ENCODE measurements at regions not wholly inside any gene's neighbourhood (a gene's known extent, or its start where the extent isn't known, plus 50 kb on each side); places are given as distances from the start of the nearest gene placed in this dataset.

GRCh38 chr5:5039918-5040317 lies 100.2 kb upstream of the ADAMTS16 start:
- no peak for TF ChIP-seq CTCF (IDR thresholded peaks at IDR 0.05; ENCODE audit: insufficient read depth, low read length, missing control alignments)
- H3K4me3 ChIP-seq (ENCODE audit: low read depth, low read length): no peak overlapping the region
- DNase-seq (ENCODE audit: low read depth, low spot score): no peak
- CTCF ChIA-PET: no interaction called here
- POLR2A ChIA-PET: no interaction called here

- no peak for TF ChIP-seq CTCF (IDR thresholded peaks at IDR 0.05; ENCODE audit: insufficient read depth, low read length, missing control alignments)
- H3K4me3 ChIP-seq (ENCODE audit: low read depth, low read length): no peak overlapping the region
- DNase-seq (ENCODE audit: low read depth, low spot score): no peak
- CTCF ChIA-PET: no interaction called here
- POLR2A ChIA-PET: no interaction called here
Observed at GRCh38 chr5:5040712-5041111, 99.4 kb upstream of the ADAMTS16 start.

- ChIA-PET POLR2A (no interaction called here), CTCF (no interaction called here)
- H3K4me3 ChIP-seq (ENCODE audit: low read depth, low read length): no peak overlapping the region
- no peak for DNase-seq (ENCODE audit: low read depth, low spot score)
- no peak for TF ChIP-seq CTCF (IDR thresholded peaks at IDR 0.05; ENCODE audit: insufficient read depth, low read length, missing control alignments)
Observed at GRCh38 chr5:5042806-5043205, 97.3 kb upstream of the ADAMTS16 start.

GRCh38 chr5:5043346-5043745 lies 96.8 kb upstream of the ADAMTS16 start:
- no peak for DNase-seq (ENCODE audit: low read depth, low spot score)
- TF ChIP-seq CTCF (IDR thresholded peaks at IDR 0.05; ENCODE audit: insufficient read depth, low read length, missing control alignments): no peak
- ChIA-PET POLR2A (no interaction called here), CTCF (no interaction called here)
- H3K4me3 ChIP-seq (ENCODE audit: low read depth, low read length): no peak overlapping the region

GRCh38 chr5:5044247-5044840 lies 95.8 kb upstream of the ADAMTS16 start:
- no peak for TF ChIP-seq CTCF (IDR thresholded peaks at IDR 0.05; ENCODE audit: insufficient read depth, low read length, missing control alignments)
- ChIA-PET POLR2A (no interaction called here), CTCF (no interaction called here)
- DNase-seq (ENCODE audit: low read depth, low spot score): no peak
- no peak overlapping the region for H3K4me3 ChIP-seq (ENCODE audit: low read depth, low read length)

- no peak overlapping the region for H3K4me3 ChIP-seq (ENCODE audit: low read depth, low read length)
- ChIA-PET POLR2A (no interaction called here), CTCF (no interaction called here)
- TF ChIP-seq CTCF (IDR thresholded peaks at IDR 0.05; ENCODE audit: insufficient read depth, low read length, missing control alignments): no peak
- no peak for DNase-seq (ENCODE audit: low read depth, low spot score)
Observed at GRCh38 chr5:5046680-5047502, 93.2 kb upstream of the ADAMTS16 start.
